DMS114 treated with DMSO at 0.1 percent for 48 hours (cell line): ENCODE measurements at regions not wholly inside any gene's neighbourhood (a gene's known extent, or its start where the extent isn't known, plus 50 kb on each side); places are given as distances from the start of the nearest gene placed in this dataset.

Source experiments
- DNase-seq: peaks from one replicate; lab custom pipeline; 2025; ENCODE audit not compliant: unreplicated experiment; lab: John Stamatoyannopoulos, UW

- no peak for DNase-seq
Observed at GRCh38 chr5:33361781-33362180, 79.0 kb upstream of the TARS1 start.

DNA sequence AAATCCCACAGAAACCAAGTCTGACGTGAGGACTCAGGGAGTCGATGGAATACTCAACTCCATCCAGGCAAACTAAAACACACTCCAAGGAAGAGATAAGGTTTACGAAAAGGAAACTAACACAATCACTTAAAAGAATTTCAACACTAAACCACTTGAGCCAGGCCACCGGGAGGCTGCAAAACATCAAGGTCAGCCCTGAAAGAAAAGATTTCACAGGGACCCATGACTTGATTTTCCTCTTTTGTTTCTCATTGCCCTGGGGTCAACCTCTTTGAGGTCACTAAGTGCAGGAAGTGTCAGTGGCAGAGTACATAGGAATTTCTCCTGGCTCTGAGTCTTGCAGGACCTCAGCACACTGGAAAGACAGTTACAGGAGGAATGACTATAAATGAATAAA is 77.8 kb upstream of the TARS1 start:
- DNase-seq, result no peak

DNA sequence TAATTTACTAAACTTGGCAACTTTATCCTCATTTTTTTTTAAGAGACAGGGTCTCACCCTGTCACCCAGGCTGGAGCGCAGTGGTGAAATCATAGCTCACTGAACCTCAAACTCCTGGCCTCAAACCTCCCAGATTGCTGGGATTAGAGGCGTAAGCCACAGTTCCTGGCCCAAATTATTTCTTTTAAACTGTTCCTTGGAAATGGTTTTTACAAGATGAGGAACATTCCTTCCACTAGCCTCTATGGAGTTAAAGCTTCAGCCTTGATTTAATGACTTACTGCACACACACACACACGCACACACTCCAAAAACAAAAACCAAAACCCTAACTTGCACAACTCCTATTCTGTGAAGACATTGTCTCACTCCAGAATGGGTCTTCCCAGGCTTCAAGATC is 77.2 kb upstream of the TARS1 start:
- DNase-seq, result no peak

GRCh38 chr5:33364406-33364805 is 76.4 kb upstream of the TARS1 start:
- DNase-seq, result no peak

- no peak for DNase-seq
Observed at GRCh38 chr5:33367416-33367815, 73.3 kb upstream of the TARS1 start.

DNA sequence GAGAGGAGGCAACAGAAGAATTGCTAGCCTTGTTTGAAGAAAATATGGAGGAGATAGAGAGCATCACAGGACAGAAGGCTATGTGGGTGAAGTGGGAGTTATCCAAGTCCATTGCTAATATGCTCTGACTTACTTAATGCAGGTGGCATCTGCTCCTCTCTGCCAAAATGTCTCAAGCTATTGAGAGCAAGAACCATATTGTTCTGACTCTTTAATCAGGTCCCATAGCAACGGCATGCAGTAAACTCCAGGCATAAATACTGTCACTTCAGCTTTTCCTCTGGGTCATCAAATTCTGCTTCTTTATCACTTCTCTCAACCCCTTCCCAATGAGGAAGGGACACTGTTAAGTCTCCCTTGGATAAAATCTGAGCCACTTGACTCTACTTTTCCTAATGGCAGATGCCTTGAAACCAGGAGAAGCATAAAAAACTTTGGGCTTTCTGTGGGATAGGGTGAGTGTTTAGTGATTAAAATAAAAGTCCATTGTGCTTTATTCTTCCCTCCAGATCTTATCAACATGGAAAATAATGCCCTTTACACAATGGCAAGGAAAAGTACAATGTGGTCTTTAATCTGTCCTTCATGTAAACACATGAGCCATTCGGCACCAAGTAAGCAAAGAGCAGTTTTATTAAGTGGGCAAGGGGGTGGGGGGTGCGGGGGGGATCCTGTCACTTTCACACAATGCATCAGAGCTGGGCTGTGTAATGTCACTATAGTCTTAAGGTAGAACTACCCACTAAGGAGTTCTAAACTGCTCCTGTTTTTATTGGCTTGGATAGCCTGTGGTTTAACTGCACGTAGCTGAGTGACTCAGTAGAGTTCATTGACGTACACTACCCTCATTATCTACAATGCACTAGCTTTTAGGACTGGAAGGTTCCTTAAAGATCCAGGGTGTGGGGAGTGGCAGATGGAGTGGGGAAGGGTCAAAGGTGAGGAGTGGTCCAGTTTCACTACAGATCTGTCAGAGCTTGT is 71.0 kb upstream of the TARS1 start:
- DNase-seq, result no peak

DNA sequence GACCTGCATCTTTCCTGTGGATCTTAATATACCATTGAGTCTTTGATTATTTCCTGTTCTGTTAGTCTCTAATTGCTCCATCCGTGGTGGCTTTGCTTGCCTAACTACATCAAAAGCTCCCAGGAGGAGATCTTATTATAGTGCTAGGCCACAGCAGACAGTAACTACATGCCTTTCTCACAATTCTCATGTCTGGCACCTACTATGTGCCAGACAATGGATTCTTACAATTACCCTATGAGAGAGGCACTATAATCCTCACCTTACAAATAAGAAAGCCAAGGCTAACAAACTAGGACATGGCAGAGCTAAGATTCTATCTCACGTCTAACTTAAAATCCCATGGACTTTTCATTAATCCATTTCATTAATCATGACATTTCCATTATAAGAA is 70.3 kb upstream of the TARS1 start:
- DNase-seq, result no peak

DNA sequence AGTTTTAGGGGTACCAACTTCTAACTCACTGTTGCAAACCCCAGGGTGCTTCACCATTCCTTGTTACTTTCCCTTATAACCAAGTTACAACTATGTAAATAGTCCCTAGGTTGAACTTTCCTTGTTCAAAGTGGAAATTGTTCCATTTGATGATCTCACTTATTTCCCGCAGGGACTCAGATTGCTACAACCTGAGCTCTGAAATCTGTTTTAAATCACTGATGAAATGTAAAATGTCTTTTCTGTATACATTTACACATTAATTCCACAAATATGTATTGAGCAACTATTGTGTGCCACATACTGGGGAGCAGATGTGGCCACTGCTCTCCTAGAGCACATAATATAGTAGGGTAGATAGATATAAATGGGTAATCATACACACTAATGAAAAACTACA is 69.1 kb upstream of the TARS1 start:
- DNase-seq, result no peak

- no peak for DNase-seq
Observed at GRCh38 chr5:33372721-33373472, 67.9 kb upstream of the TARS1 start.

DNA sequence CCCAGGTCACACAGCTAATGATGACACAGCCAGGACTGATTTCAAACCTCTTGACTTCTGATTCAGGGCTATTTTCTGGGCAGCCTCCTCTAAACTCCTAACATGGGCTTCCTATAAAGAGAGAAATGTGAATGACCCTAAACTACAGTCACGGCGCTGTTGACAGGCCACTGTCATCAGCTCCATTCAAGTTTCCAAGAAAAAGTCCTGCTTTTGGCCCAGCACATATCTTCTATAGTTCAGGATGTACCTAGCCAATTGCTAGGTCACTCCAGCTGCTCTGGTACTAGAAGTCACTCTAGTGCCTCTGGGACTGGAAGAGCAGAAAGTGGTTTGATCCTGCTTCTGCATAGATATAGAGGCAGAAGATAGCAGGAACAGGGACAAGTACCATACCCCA is 64.9 kb upstream of the TARS1 start:
- no peak for DNase-seq

- DNase-seq, result no peak
Observed at GRCh38 chr5:33379757-33380156, 61.0 kb upstream of the TARS1 start.

DNA sequence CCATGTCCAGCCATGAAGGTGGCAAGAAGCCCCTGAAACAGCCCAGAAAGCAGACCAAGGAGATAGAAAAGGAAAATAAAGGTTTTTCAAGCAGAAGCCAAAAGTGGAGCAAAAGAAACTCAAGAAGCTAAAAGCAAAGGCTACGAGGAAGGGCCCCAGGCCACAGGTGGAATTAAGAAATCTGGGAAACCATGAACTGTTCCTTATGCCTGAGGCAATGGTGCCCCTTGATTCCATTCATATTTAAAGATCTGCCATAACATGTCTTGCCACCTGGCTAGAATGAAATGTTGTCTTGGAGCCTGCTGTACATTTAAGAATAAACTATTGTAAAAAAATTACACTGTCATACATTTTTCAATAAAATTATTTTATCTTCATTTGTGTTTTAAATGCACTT is 59.5 kb upstream of the TARS1 start:
- DNase-seq, result no peak
